Left lung (tissue), 4 donors: ENCODE measurements at regions not wholly inside any gene's neighbourhood (a gene's known extent, or its start where the extent isn't known, plus 50 kb on each side); places are given as distances from the start of the nearest gene placed in this dataset.

Experiments used
- ATAC-seq: fragments of 200-7000 bp; cut with Tn5 transposase; one replicate; pipeline ENCODE4 v1.9.1; 2020; ENCODE audit warnings: moderate library complexity
- DNase-seq, 4 donors: peaks; one replicate each; pipeline ENCODE4 v3.0.0-alpha.2; 2013 to 2020
- H3K27ac ChIP-seq, 2 donors: fragments of 200-600 bp; sonication (generic) in 1 of 2; one replicate each; pipeline versions ENCODE4 v1.5.0 to v1.8.0; 2020 to 2021
- H3K27me3 ChIP-seq, 2 donors: fragments of 200-600 bp; sonication (generic) in 1 of 2; one replicate each; pipeline versions ENCODE4 v1.5.0 to v1.8.0; 2020 to 2021
- H3K36me3 ChIP-seq, 2 donors: fragments of 200-600 bp; sonication (generic) in 1 of 2; one replicate each; pipeline versions ENCODE4 v1.5.0 to v1.8.0; 2020 to 2021
- H3K4me1 ChIP-seq, 2 donors: fragments of 200-600 bp; one replicate each; pipeline ENCODE4 v1.8.0; 2021
- H3K4me3 ChIP-seq, 2 donors: fragments of 200-600 bp; sonication (generic) in 1 of 2; one replicate each; pipeline versions ENCODE4 v1.5.0 to v1.8.0; 2020 to 2021; ENCODE audit warnings: mild to moderate bottlenecking in 1 of 2
- H3K9me3 ChIP-seq, 2 donors: fragments of 200-600 bp; sonication (generic) in 1 of 2; one replicate each; pipeline versions ENCODE4 v1.5.0 to v1.8.0; 2020 to 2021
- intact Hi-C, 2 donors: fragments of 100-400 bp; cut with DNase I; formaldehyde crosslinking; loops; one replicate each; pipeline versions ENCODE4 v1.11.2 to v1.14.2; 2022
- TF ChIP-seq, protein P1 (sequence below), 2 donors: fragments of 200-600 bp; sonication (generic) in 1 of 2; IDR thresholded peaks; one replicate each; pipeline versions ENCODE4 v1.5.0 to v1.8.0; 2021; ENCODE audit warnings: antibody characterized with exemption in 2 of 2
- donor health status: DM: no; HTN: yes; CAD: no.
- donor health status: DM: no; HTN: no; CAD: no.

DNA sequence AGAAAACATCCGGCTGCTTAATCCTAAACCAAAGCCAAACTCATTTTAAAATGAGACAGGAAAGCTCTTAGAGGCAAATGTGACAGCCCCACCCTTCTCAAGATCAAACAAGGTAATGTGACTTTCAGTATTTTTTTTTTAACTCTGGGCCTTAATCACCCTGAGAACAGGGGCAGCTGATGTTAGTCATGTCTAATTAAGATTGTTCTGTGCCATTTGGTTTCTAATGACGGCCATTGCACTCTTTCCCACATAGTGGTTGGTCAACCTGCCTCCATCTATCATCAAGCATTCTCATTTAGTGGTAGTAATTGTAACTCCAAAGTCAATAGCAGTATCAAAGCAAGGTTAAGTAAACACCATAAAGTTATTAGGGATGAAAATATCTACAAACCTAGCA is 191.6 kb upstream of the EXOC2 start:
- Histone ChIP-seq H3K4me1 (no peaks in the 10 kb centered on the region), H3K27ac (no peak overlapping the region), H3K27me3 (peaks cover 0 to 12% of the 10 kb centered on the region in 2 donors), H3K9me3 (no peaks in the 10 kb centered on the region), H3K4me3 (no peak overlapping the region), H3K36me3 (no peaks in the 10 kb centered on the region)
- intact Hi-C loops, result no loop called here
- DNase-seq (no peak), ATAC-seq (no peak)
- TF ChIP-seq, protein P1, sequence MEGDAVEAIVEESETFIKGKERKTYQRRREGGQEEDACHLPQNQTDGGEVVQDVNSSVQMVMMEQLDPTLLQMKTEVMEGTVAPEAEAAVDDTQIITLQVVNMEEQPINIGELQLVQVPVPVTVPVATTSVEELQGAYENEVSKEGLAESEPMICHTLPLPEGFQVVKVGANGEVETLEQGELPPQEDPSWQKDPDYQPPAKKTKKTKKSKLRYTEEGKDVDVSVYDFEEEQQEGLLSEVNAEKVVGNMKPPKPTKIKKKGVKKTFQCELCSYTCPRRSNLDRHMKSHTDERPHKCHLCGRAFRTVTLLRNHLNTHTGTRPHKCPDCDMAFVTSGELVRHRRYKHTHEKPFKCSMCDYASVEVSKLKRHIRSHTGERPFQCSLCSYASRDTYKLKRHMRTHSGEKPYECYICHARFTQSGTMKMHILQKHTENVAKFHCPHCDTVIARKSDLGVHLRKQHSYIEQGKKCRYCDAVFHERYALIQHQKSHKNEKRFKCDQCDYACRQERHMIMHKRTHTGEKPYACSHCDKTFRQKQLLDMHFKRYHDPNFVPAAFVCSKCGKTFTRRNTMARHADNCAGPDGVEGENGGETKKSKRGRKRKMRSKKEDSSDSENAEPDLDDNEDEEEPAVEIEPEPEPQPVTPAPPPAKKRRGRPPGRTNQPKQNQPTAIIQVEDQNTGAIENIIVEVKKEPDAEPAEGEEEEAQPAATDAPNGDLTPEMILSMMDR (IDR thresholded peaks at IDR 0.05), result no peak

DNA sequence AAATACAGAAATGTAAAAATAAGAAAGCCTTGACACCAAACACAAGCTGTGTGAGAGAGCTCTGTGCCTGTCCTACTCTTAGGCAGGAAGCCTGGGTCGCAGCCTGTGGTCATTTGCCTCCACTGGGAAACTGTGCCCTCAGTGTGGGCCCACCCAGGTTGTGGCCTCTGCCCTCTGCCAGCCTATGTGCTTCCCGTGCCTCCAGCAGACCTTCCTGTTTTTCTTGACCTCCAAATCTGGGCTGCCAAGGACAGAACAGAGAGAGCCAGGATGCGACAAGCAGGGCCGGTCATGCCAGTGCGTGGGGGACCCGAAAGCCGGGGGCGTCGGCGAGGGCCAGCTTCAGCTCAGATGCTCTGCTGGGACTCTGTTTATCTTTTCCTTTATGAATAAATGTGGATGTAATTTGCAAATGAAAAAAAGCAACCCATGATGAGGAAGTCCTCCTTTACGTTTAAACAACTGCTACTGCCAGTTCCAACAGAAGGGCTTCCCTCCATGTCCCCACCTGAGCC is 189.2 kb upstream of the EXOC2 start:
- Histone ChIP-seq H3K36me3 (no peaks in the 10 kb centered on the region), H3K27me3 (peaks cover 0 to 5% of the 10 kb centered on the region in 2 donors), H3K27ac (no peak overlapping the region), H3K4me1 (no peaks in the 10 kb centered on the region), H3K4me3 (no peak overlapping the region), H3K9me3 (no peaks in the 10 kb centered on the region)
- intact Hi-C loops, result no loop called here
- DNase-seq, result no peak
- TF ChIP-seq, protein P1 (IDR thresholded peaks at IDR 0.05), result no peak
- no peak for ATAC-seq

DNA sequence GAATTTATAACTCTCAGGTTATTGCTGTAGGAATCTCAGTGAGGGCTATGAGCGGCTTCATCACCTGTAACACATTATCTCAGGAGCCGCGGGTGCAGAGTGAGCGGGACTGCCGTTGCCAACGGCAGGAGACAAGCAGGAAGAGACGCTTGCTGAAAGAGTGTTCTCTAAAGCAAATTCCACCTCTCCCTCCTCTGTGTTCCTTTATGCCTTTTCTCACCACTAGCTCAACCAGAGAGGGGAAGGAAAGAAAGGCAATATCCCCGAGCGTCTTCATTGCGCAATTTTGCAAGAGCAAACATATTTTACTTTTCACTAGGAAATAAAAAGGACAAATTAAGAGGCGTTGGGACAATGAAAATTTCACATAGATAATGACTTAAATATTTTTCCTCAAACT is 185.2 kb upstream of the EXOC2 start:
- H3K9me3 ChIP-seq, result no peaks in the 10 kb centered on the region
- TF ChIP-seq, protein P1 (IDR thresholded peaks at IDR 0.05), result no peak
- ATAC-seq (no peak), DNase-seq (no peak)
- intact Hi-C loops, result no loop called here
- H3K4me3 ChIP-seq, result no peak overlapping the region
- H3K4me1 ChIP-seq, result no peaks in the 10 kb centered on the region
- no peak overlapping the region for H3K27ac ChIP-seq
- H3K36me3 ChIP-seq, result no peaks in the 10 kb centered on the region
- peaks cover 0 to 4% of the 10 kb centered on the region in 2 donors for H3K27me3 ChIP-seq

DNA sequence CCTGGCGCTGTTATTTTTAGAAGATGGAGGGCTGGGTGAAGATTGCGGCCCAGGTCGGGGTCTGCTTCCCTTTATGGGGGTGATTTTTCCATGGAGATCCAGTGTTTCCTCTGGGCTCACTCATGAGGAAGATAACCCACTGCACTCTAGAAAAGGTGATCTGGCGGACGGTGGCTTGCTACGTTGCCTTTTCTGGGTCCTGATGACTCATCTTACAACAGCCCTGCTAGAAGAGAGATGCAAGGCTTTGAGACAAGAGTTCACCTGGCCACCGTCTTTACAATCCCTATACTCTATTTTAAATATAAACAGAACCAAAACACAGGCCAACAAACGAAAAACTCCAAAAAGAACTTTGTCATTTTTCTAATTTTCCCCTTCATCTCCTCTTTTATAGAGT is 182.1 kb upstream of the EXOC2 start:
- DNase-seq (no peak), ATAC-seq (no peak)
- Histone ChIP-seq H3K36me3 (no peaks in the 10 kb centered on the region), H3K9me3 (no peaks in the 10 kb centered on the region), H3K27ac (no peak overlapping the region), H3K4me3 (no peak overlapping the region), H3K27me3 (peaks cover 0 to 4% of the 10 kb centered on the region in 2 donors), H3K4me1 (no peaks in the 10 kb centered on the region)
- TF ChIP-seq, protein P1 (IDR thresholded peaks at IDR 0.05), result no peak
- intact Hi-C loops, result no loop called here

DNA sequence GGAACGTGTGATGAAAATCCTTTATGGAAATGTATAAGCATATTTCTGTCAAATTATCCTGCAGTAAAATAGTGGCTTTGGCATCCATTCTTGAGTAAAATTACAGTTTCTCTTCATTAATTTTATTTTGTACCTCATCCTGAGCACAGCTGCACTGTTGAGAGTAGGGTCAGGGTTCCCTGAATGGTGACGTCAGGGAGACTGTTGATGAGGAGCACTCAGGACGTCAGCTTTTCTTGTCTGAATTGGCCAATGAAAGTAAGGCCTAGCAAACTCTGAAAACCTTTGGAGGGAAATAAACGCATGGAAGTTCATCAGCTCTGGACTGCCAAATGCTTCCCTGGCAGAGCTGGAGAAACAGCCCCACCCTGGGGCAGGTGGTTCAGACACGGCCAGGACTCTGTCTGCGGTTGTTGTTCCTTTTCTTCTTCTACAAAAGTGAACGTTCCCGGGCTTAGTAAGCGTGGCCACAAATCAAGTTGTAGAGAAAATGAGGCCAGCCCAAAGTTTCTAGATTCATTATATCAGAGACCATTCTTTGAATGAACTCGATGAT is 179.7 kb upstream of the EXOC2 start:
- DNase-seq, result no peak
- no peaks in the 10 kb centered on the region for H3K36me3 ChIP-seq
- H3K4me3 ChIP-seq, result no peak overlapping the region
- peaks cover 0 to 4% of the 10 kb centered on the region in 2 donors for H3K27me3 ChIP-seq
- TF ChIP-seq, protein P1 (IDR thresholded peaks at IDR 0.05), result no peak
- H3K9me3 ChIP-seq, result no peaks in the 10 kb centered on the region
- no peak for ATAC-seq
- intact Hi-C loops, result no loop called here
- H3K27ac ChIP-seq, result no peak overlapping the region
- H3K4me1 ChIP-seq, result no peaks in the 10 kb centered on the region
